ENCODE measurements at regions not wholly inside any gene's neighbourhood (a gene's known extent, or its start where the extent isn't known, plus 50 kb on each side); places are given as distances from the start of the nearest gene placed in this dataset.
"Not testable (repeated sequence)": the region's sequence is repeated elsewhere in the genome, so short reads cannot be mapped to it uniquely, and the experiment has no call there.

- DNase-seq (ENCODE audit: low read depth), result not testable (repeated sequence)
Observed at GRCh38 chr16:29199626-29200025, 206.9 kb downstream of the NPIPB11 start.

- no peak for DNase-seq (ENCODE audit: low read depth)
Observed at GRCh38 chr16:29198731-29199521, 207.6 kb downstream of the NPIPB11 start.

GRCh38 chr16:29198231-29198630 lies 208.3 kb downstream of the NPIPB11 start:
- no peak for DNase-seq (ENCODE audit: low read depth)

GRCh38 chr16:29197494-29198100 lies 208.9 kb downstream of the NPIPB11 start:
- DNase-seq (ENCODE audit: low read depth), result not testable (repeated sequence)

GRCh38 chr16:29196746-29197145 lies 209.8 kb downstream of the NPIPB11 start:
- DNase-seq (ENCODE audit: low read depth), result not testable (repeated sequence)

GRCh38 chr16:29195116-29195872 lies 210.4 kb downstream of the LAT start:
- DNase-seq (ENCODE audit: low read depth), result not testable (repeated sequence)

GRCh38 chr16:29194185-29194844 lies 209.5 kb downstream of the LAT start:
- DNase-seq (ENCODE audit: low read depth), result not testable (repeated sequence)

GRCh38 chr16:29193634-29194033 lies 208.8 kb downstream of the LAT start:
- not testable (repeated sequence) for DNase-seq (ENCODE audit: low read depth)

- not testable (repeated sequence) for DNase-seq (ENCODE audit: low read depth)
Observed at GRCh38 chr16:29193248-29193574, 208.4 kb downstream of the LAT start.

GRCh38 chr16:29192329-29193247 lies 207.7 kb downstream of the LAT start:
- no peak for DNase-seq (ENCODE audit: low read depth)

GRCh38 chr16:29191636-29192180 lies 206.9 kb downstream of the LAT start:
- not testable (repeated sequence) for DNase-seq (ENCODE audit: low read depth)

GRCh38 chr16:29190553-29191431 lies 205.9 kb downstream of the LAT start:
- not testable (repeated sequence) for DNase-seq (ENCODE audit: low read depth)

- not testable (repeated sequence) for DNase-seq (ENCODE audit: low read depth)
Observed at GRCh38 chr16:29188806-29189205, 204.0 kb downstream of the LAT start.

- DNase-seq (ENCODE audit: low read depth), result not testable (repeated sequence)
Observed at GRCh38 chr16:29186306-29187220, 201.7 kb downstream of the LAT start.

- DNase-seq (ENCODE audit: low read depth), result not testable (repeated sequence)
Observed at GRCh38 chr16:29185872-29186271, 201.0 kb downstream of the LAT start.

GRCh38 chr16:29184738-29185438 lies 200.0 kb downstream of the LAT start:
- DNase-seq (ENCODE audit: low read depth), result not testable (repeated sequence)

- DNase-seq (ENCODE audit: low read depth), result not testable (repeated sequence)
Observed at GRCh38 chr16:29182940-29183868, 198.4 kb downstream of the LAT start.

Data from activated T-cell treated with anti-CD3 and anti-CD28 coated beads for 24 hours (primary cell).